ENCODE measurements at regions not wholly inside any gene's neighbourhood (a gene's known extent, or its start where the extent isn't known, plus 50 kb on each side); places are given as distances from the start of the nearest gene placed in this dataset.

- TF ChIP-seq SRSF3 (IDR thresholded peaks at IDR 0.05; ENCODE audit: insufficient read depth, low read length), result no peak
- TF ChIP-seq HDAC8 (tag; IDR thresholded peaks at IDR 0.05), result no peak
- no peak for TF ChIP-seq ZNF197 (CRISPR knock-in tag; IDR thresholded peaks at IDR 0.05; ENCODE audit: low read depth)
- no peak for TF ChIP-seq CTCF (IDR thresholded peaks at IDR 0.05 in 2 of 3, conservative IDR thresholded peaks at IDR 0.05 in 1 of 3; ENCODE audit: insufficient read depth in 2 of 3, low read depth in 1 of 3, low read length in 3 of 3)
Observed at GRCh38 chr2:138974651-138975050, 194.5 kb upstream of the NXPH2 start.
